DND-41 (cell line): ENCODE measurements at regions not wholly inside any gene's neighbourhood (a gene's known extent, or its start where the extent isn't known, plus 50 kb on each side); places are given as distances from the start of the nearest gene placed in this dataset.

Source experiments
- CTCF ChIP-seq: IDR thresholded peaks from 2 replicates; pipeline ENCODE4 v1.5.1; 2012; ENCODE audit warnings: borderline replicate concordance, low read length, moderate library complexity, mild to moderate bottlenecking; ENCODE audit not compliant: poor library complexity, severe bottlenecking; ENCODE audit errors: extremely low read depth
- EZH2 ChIP-seq: IDR thresholded peaks from 3 replicates; pipeline ENCODE4 v1.6.1; 2012; ENCODE audit warnings: borderline replicate concordance, low read depth, mild to moderate bottlenecking, moderate library complexity, low read length, inconsistent platforms; ENCODE audit not compliant: severe bottlenecking

GRCh38 chr17:33868899-33869298, 386.2 kb upstream of the CCL2 start:
- TF ChIP-seq CTCF = no peak
- no peak for TF ChIP-seq EZH2
